ES-I3 (cell line): ENCODE measurements at regions not wholly inside any gene's neighbourhood (a gene's known extent, or its start where the extent isn't known, plus 50 kb on each side); places are given as distances from the start of the nearest gene placed in this dataset.
A peak's percentile ranks its signal among the peaks of the same experiment; 100 is the strongest.
"Not testable (repeated sequence)": the region's sequence is repeated elsewhere in the genome, so short reads cannot be mapped to it uniquely, and the experiment has no call there.

Experiments
- H3K36me3 ChIP-seq: 2 replicates; pipeline ENCODE4 v1.6.1; 2013; ENCODE audit warnings: mild to moderate bottlenecking, low read length, control low read depth, moderate library complexity; ENCODE audit not compliant: insufficient read depth
- H3K4me1 ChIP-seq: 2 replicates; pipeline ENCODE4 v1.6.1; 2013; ENCODE audit warnings: mild to moderate bottlenecking, control low read depth, low read length; ENCODE audit not compliant: insufficient read depth
- H3K9ac ChIP-seq: 2 replicates; pipeline ENCODE4 v1.6.1; 2013; ENCODE audit warnings: low read depth, mild to moderate bottlenecking, low read length, moderate library complexity
- H3K9me3 ChIP-seq: 2 replicates; pipeline ENCODE4 v1.6.1; 2013; ENCODE audit warnings: mild to moderate bottlenecking, low read length, moderate library complexity; ENCODE audit not compliant: control insufficient read depth, insufficient read depth

GRCh38 chr21:14281188-14281900 lies 65.4 kb downstream of the RBM11 start:
- H3K9me3 ChIP-seq, H3K4me1 ChIP-seq, H3K36me3 ChIP-seq: not testable (repeated sequence)
- peak overlapping the region; percentile 40; the same call in 1 of the 2 replicates for H3K9ac ChIP-seq
